BE2C (cell line): ENCODE measurements at regions not wholly inside any gene's neighbourhood (a gene's known extent, or its start where the extent isn't known, plus 50 kb on each side); places are given as distances from the start of the nearest gene placed in this dataset.

Experiments
- DNase-seq: peaks from one replicate; pipeline ENCODE4 v3.0.0-alpha.2; 2020
- H3K27me3 ChIP-seq: fragments of 250-450 bp; sonication (Bioruptor Pico); 2 replicates; pipeline ENCODE4 v1.5.1; 2020; ENCODE audit warnings: mild to moderate bottlenecking
- H3K36me3 ChIP-seq: fragments of 250-450 bp; sonication (Bioruptor Pico); 2 replicates; pipeline ENCODE4 v1.5.1; 2020; ENCODE audit warnings: mild to moderate bottlenecking
- H3K4me1 ChIP-seq: fragments of 250-450 bp; sonication (Bioruptor Pico); 2 replicates; pipeline ENCODE4 v1.5.1; 2020
- H3K4me3 ChIP-seq: 2 replicates; pipeline ENCODE4 v1.5.1; 2011; ENCODE audit warnings: low read depth, low read length
- H3K9me3 ChIP-seq: fragments of 250-450 bp; sonication (Bioruptor Pico); 2 replicates; pipeline ENCODE4 v1.5.1; 2020
- CTCF ChIP-seq: IDR thresholded peaks from 2 replicates; pipeline ENCODE4 v1.5.1; 2012; ENCODE audit warnings: mild to moderate bottlenecking, low read depth, low read length

- Histone ChIP-seq H3K4me1 (peaks cover 17% of the 10 kb centered on the region), H3K27me3 (no peaks in the 10 kb centered on the region), H3K36me3 (no peaks in the 10 kb centered on the region), H3K9me3 (no peaks in the 10 kb centered on the region), H3K4me3 (peak overlapping the region; percentile 24)
- DNase-seq, result peak; percentile 34
- no peak for TF ChIP-seq CTCF
Measured at GRCh38 chr7:85600395-85600794, 413.5 kb upstream of the SEMA3D start.

GRCh38 chr7:85596827-85597226, 410.0 kb upstream of the SEMA3D start:
- no peak for DNase-seq
- no peak overlapping the region for H3K4me3 ChIP-seq
- H3K9me3 ChIP-seq, result no peaks in the 10 kb centered on the region
- H3K27me3 ChIP-seq, result no peaks in the 10 kb centered on the region
- no peak for TF ChIP-seq CTCF
- peaks cover 12% of the 10 kb centered on the region for H3K4me1 ChIP-seq
- no peaks in the 10 kb centered on the region for H3K36me3 ChIP-seq

GRCh38 chr7:85595750-85596178, 408.9 kb upstream of the SEMA3D start:
- DNase-seq, result no peak

GRCh38 chr7:85593355-85593754, 406.5 kb upstream of the SEMA3D start:
- no peaks in the 10 kb centered on the region; the same call in none of the 2 replicates for H3K4me1 ChIP-seq

More at GRCh38 chr7:85595750-85596178, 408.9 kb upstream of the SEMA3D start:
- Histone ChIP-seq H3K9me3 (no peaks in the 10 kb centered on the region), H3K4me3 (no peak overlapping the region), H3K4me1 (peaks cover 9% of the 10 kb centered on the region), H3K36me3 (no peaks in the 10 kb centered on the region), H3K27me3 (no peaks in the 10 kb centered on the region)
- no peak for TF ChIP-seq CTCF

GRCh38 chr7:85587785-85588184, 400.9 kb upstream of the SEMA3D start:
- no peak for DNase-seq
- Histone ChIP-seq H3K27me3 (no peaks in the 10 kb centered on the region), H3K4me1 (peaks cover 10% of the 10 kb centered on the region), H3K9me3 (no peaks in the 10 kb centered on the region), H3K36me3 (no peaks in the 10 kb centered on the region), H3K4me3 (no peak overlapping the region)
- TF ChIP-seq CTCF, result no peak

More at GRCh38 chr7:85593355-85593754, 406.5 kb upstream of the SEMA3D start:
- Histone ChIP-seq H3K27me3 (no peaks in the 10 kb centered on the region), H3K9me3 (no peaks in the 10 kb centered on the region), H3K4me3 (no peak overlapping the region), H3K36me3 (no peaks in the 10 kb centered on the region)
- DNase-seq, result no peak
- no peak for TF ChIP-seq CTCF

- Histone ChIP-seq H3K36me3 (no peaks in the 10 kb centered on the region), H3K4me3 (no peak overlapping the region), H3K9me3 (no peaks in the 10 kb centered on the region), H3K27me3 (no peaks in the 10 kb centered on the region), H3K4me1 (peaks cover 14% of the 10 kb centered on the region)
- no peak for TF ChIP-seq CTCF
- no peak for DNase-seq
Measured at GRCh38 chr7:85586091-85586490, 399.2 kb upstream of the SEMA3D start.
